HL-60 (cell line): ENCODE measurements at regions not wholly inside any gene's neighbourhood (a gene's known extent, or its start where the extent isn't known, plus 50 kb on each side); places are given as distances from the start of the nearest gene placed in this dataset.

Source experiments
- DNase-seq, 2 experiments: peaks; one replicate each; pipeline ENCODE4 v3.0.0-alpha.2; 2010 to 2020; ENCODE audit warnings: low read depth in 1 of 2, low spot score in 1 of 2
- H3K27ac ChIP-seq: fragments of 250-450 bp; sonication (Bioruptor Pico); replicated peaks from 2 replicates; pipeline ENCODE4 v1.5.1; 2020; ENCODE audit warnings: mild to moderate bottlenecking, moderate library complexity
- H3K27me3 ChIP-seq: fragments of 250-450 bp; sonication (Bioruptor Pico); 2 replicates; pipeline ENCODE4 v1.5.1; 2021; ENCODE audit warnings: mild to moderate bottlenecking, moderate library complexity; ENCODE audit not compliant: insufficient read depth, poor library complexity, severe bottlenecking
- H3K4me3 ChIP-seq: replicated peaks from 2 replicates; pipeline ENCODE4 v1.5.1; 2011; ENCODE audit warnings: mild to moderate bottlenecking, control low read depth, low read length; ENCODE audit not compliant: insufficient read depth
- CTCF ChIP-seq: IDR thresholded peaks from one replicate; pipeline ENCODE4 v1.5.1; 2011; ENCODE audit warnings: low read length, control low read depth, inconsistent platforms; ENCODE audit not compliant: insufficient read depth
- GABPA ChIP-seq: IDR thresholded peaks from 2 replicates; pipeline ENCODE4 v1.6.1; 2012; ENCODE audit warnings: low read depth
- POLR2AphosphoS5 ChIP-seq: IDR thresholded peaks from 2 replicates; pipeline ENCODE4 v1.6.1; 2012; ENCODE audit warnings: low read depth
- SPI1 ChIP-seq: IDR thresholded peaks from 2 replicates; pipeline ENCODE4 v1.6.1; 2012; ENCODE audit warnings: low read depth, mild to moderate bottlenecking, borderline replicate concordance
- TF ChIP-seq, protein P1 (sequence below): IDR thresholded peaks from 2 replicates; pipeline ENCODE4 v1.6.1; 2012; ENCODE audit warnings: low read depth; ENCODE audit not compliant: insufficient replicate concordance

DNA sequence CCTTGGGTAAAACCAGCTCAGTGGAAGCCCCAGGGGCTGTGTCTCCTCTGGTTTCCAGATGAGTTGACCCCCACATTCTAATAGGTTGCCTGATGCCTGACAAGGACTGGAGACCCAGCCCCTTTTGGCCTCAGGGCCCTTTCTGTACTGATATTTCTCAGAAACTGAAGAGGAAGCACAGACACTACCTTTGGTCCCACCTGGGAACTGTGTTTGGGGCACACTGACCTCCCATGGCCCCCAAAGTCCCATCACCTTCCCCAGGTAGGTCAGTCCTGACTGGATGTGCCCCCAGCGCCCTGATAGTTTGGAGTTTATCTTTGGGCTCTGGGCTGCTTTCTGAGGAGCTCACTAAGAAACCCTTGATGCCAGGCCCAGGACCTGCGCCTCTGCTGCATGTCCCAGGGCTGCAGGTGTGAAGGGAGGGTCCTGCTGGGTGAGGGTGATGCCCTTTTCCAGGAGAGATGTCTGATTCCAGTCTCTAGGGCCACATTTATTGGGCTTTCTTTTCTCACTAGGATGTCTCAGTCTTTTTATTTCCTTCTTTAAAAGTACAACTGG is 106.7 kb downstream of the GGTLC2 start:
- H3K4me3 ChIP-seq = no peak overlapping the region
- TF ChIP-seq POLR2AphosphoS5 = no peak
- TF ChIP-seq GABPA = no peak
- no peak for TF ChIP-seq SPI1
- no peak for TF ChIP-seq CTCF
- TF ChIP-seq, protein P1, sequence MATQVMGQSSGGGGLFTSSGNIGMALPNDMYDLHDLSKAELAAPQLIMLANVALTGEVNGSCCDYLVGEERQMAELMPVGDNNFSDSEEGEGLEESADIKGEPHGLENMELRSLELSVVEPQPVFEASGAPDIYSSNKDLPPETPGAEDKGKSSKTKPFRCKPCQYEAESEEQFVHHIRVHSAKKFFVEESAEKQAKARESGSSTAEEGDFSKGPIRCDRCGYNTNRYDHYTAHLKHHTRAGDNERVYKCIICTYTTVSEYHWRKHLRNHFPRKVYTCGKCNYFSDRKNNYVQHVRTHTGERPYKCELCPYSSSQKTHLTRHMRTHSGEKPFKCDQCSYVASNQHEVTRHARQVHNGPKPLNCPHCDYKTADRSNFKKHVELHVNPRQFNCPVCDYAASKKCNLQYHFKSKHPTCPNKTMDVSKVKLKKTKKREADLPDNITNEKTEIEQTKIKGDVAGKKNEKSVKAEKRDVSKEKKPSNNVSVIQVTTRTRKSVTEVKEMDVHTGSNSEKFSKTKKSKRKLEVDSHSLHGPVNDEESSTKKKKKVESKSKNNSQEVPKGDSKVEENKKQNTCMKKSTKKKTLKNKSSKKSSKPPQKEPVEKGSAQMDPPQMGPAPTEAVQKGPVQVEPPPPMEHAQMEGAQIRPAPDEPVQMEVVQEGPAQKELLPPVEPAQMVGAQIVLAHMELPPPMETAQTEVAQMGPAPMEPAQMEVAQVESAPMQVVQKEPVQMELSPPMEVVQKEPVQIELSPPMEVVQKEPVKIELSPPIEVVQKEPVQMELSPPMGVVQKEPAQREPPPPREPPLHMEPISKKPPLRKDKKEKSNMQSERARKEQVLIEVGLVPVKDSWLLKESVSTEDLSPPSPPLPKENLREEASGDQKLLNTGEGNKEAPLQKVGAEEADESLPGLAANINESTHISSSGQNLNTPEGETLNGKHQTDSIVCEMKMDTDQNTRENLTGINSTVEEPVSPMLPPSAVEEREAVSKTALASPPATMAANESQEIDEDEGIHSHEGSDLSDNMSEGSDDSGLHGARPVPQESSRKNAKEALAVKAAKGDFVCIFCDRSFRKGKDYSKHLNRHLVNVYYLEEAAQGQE = no peak
- DNase-seq = no peak
- H3K27me3 ChIP-seq = no peaks in the 10 kb centered on the region
- no peak overlapping the region for H3K27ac ChIP-seq

GRCh38 chr22:22752199-22752555 is 107.8 kb downstream of the GGTLC2 start:
- Histone ChIP-seq H3K27ac (no peak overlapping the region), H3K4me3 (no peak overlapping the region), H3K27me3 (no peaks in the 10 kb centered on the region)
- TF ChIP-seq SPI1 (no peak), POLR2AphosphoS5 (no peak), CTCF (no peak), GABPA (no peak)
- TF ChIP-seq, protein P1 = no peak
- DNase-seq = no peak

DNA sequence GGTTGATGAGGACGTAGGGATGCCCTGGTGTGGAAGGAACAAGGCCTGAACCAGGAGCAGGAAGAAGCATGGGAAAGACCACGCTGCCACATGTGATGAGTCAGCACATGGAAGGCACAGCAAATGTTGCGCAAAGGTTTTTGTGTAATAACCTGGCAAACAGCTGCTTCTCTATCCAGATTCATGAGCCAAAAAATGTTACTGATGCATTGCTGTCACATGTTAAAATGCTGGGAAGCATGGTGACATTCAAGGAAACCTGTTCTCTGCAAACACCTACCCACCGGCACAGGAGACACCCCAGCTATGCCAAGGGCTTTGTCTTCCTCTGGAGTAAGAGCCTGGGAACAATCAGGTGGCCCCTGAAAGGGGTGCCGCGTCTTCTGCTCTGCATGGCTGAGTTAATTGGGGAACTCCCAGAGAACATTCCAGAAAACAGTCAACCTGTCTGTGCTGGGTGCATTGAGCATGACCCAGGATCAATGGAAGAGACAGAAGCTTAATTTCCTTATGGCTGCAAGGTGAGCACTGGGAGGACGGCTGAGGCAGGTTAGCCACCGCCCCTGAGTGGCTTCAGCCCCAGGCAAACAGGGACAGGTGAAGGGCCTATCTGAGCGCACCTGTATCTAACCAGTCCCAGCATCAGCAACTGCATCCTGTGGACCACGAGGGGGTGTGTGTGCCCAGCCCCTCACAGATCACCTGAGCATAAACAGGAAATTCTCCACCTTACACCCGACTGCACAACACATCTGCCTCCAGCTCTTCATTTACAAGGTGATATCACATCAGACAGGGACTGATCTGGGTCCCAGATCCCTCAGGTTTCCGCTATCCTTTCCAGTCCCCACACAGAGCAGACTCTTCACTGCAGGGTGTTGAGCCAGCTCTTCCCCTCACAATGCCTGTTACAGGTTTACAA is 108.4 kb downstream of the GGTLC2 start:
- H3K27ac ChIP-seq = no peak overlapping the region
- no peak overlapping the region for H3K4me3 ChIP-seq
- no peak for TF ChIP-seq CTCF
- TF ChIP-seq, protein P1 = no peak
- no peak for TF ChIP-seq GABPA
- no peak for TF ChIP-seq SPI1
- TF ChIP-seq POLR2AphosphoS5 = no peak
- peak; percentile 61 to 93 for DNase-seq
- H3K27me3 ChIP-seq = no peaks in the 10 kb centered on the region
